ENCODE measurements at regions not wholly inside any gene's neighbourhood (a gene's known extent, or its start where the extent isn't known, plus 50 kb on each side); places are given as distances from the start of the nearest gene placed in this dataset.
"Not testable (repeated sequence)": the region's sequence is repeated elsewhere in the genome, so short reads cannot be mapped to it uniquely, and the experiment has no call there.

GRCh38 chrX:113539599-113540356 is 699.1 kb upstream of the AMOT start:
- DNase-seq (no peak), ATAC-seq (ENCODE audit: low read depth in 2 of 2) (no peak)
- Mint-ChIP-seq H3K27me3 (no peaks in the 10 kb centered on the region), H3K4me1 (no peaks in the 10 kb centered on the region), H3K36me3 (no peaks in the 10 kb centered on the region), H3K4me3 (no peak overlapping the region), H3K27ac (no peak overlapping the region), H3K9me3 (peaks cover 0 to 7% (median 0%) of the 10 kb centered on the region in 7 donors)

GRCh38 chrX:113529426-113530013 is 688.9 kb upstream of the AMOT start:
- no peaks in the 10 kb centered on the region for H3K27me3 Mint-ChIP-seq
- no peak overlapping the region for H3K4me3 Mint-ChIP-seq
- H3K4me1 Mint-ChIP-seq: no peaks in the 10 kb centered on the region
- peaks cover 0 to 3% (median 0%) of the 10 kb centered on the region in 7 donors for H3K9me3 Mint-ChIP-seq
- no peaks in the 10 kb centered on the region for H3K36me3 Mint-ChIP-seq
- DNase-seq (no peak), ATAC-seq (ENCODE audit: low read depth in 2 of 2) (peak; percentile 53 to 57)
- H3K27ac Mint-ChIP-seq: no peak overlapping the region

- Mint-ChIP-seq H3K36me3 (no peaks in the 10 kb centered on the region), H3K27me3 (no peaks in the 10 kb centered on the region), H3K4me1 (peaks cover 0 to 16% (median 0%) of the 10 kb centered on the region in 3 donors), H3K27ac (no peak overlapping the region), H3K4me3 (no peak overlapping the region), H3K9me3 (peaks cover 0 to 5% (median 0%) of the 10 kb centered on the region in 7 donors)
- DNase-seq (peak; percentile 9), ATAC-seq (ENCODE audit: low read depth in 2 of 2) (peak; percentile 89 to 95)
Measured at GRCh38 chrX:113522814-113523213, 682.2 kb upstream of the AMOT start.

- Mint-ChIP-seq H3K4me1 (no peaks in the 10 kb centered on the region), H3K9me3 (peaks cover 0 to 5% (median 0%) of the 10 kb centered on the region in 7 donors), H3K36me3 (no peaks in the 10 kb centered on the region), H3K27me3 (no peaks in the 10 kb centered on the region), H3K27ac (peak overlapping the region in 1 of 6 donors; percentile 46), H3K4me3 (no peak overlapping the region)
- DNase-seq (no peak), ATAC-seq (ENCODE audit: low read depth in 2 of 2) (no peak)
Measured at GRCh38 chrX:113514906-113515305, 674.3 kb upstream of the AMOT start.

GRCh38 chrX:113512700-113513395 is 672.2 kb upstream of the AMOT start:
- Mint-ChIP-seq H3K4me1 (no peaks in the 10 kb centered on the region), H3K4me3 (no peak overlapping the region), H3K27me3 (no peaks in the 10 kb centered on the region), H3K27ac (peak overlapping the region in 1 of 6 donors; percentile 61), H3K36me3 (no peaks in the 10 kb centered on the region), H3K9me3 (peaks cover 0 to 3% (median 0%) of the 10 kb centered on the region in 7 donors)
- no peak for ATAC-seq (ENCODE audit: low read depth in 2 of 2)
- DNase-seq: no peak

GRCh38 chrX:113510586-113510985 is 670.0 kb upstream of the AMOT start:
- H3K36me3 Mint-ChIP-seq: no peaks in the 10 kb centered on the region
- no peaks in the 10 kb centered on the region for H3K27me3 Mint-ChIP-seq
- H3K9me3 Mint-ChIP-seq: peaks cover 0 to 3% (median 0%) of the 10 kb centered on the region in 7 donors
- H3K4me3 Mint-ChIP-seq: no peak overlapping the region
- no peak overlapping the region for H3K27ac Mint-ChIP-seq
- ATAC-seq (ENCODE audit: low read depth in 2 of 2) (no peak), DNase-seq (no peak)
- no peaks in the 10 kb centered on the region for H3K4me1 Mint-ChIP-seq

- Mint-ChIP-seq H3K36me3 (peaks cover 0 to 5% of the 10 kb centered on the region in 2 donors), H3K4me3 (no peak overlapping the region), H3K9me3 (peaks cover 0 to 13% (median 0%) of the 10 kb centered on the region in 7 donors), H3K27ac (no peak overlapping the region), H3K4me1 (no peaks in the 10 kb centered on the region), H3K27me3 (no peaks in the 10 kb centered on the region)
- no peak for ATAC-seq (ENCODE audit: low read depth in 2 of 2)
- DNase-seq: no peak
Measured at GRCh38 chrX:113492895-113493294, 652.3 kb upstream of the AMOT start.

GRCh38 chrX:113473418-113473817 is 632.8 kb upstream of the AMOT start:
- Mint-ChIP-seq H3K27ac (peak overlapping the region in 1 of 6 donors; percentile 15), H3K4me3 (no peak overlapping the region), H3K9me3 (peaks cover 0 to 10% (median 3%) of the 10 kb centered on the region in 7 donors), H3K4me1 (no peaks in the 10 kb centered on the region), H3K36me3 (no peaks in the 10 kb centered on the region), H3K27me3 (no peaks in the 10 kb centered on the region)
- no peak for DNase-seq
- ATAC-seq (ENCODE audit: low read depth in 2 of 2): no peak

GRCh38 chrX:113473015-113473414 is 632.4 kb upstream of the AMOT start:
- Mint-ChIP-seq H3K9me3 (peaks cover 0 to 10% (median 3%) of the 10 kb centered on the region in 7 donors), H3K27ac (peak overlapping the region in 1 of 6 donors; percentile 15)
- H3K4me3 Mint-ChIP-seq; DNase-seq; H3K27me3 Mint-ChIP-seq; H3K4me1 Mint-ChIP-seq; H3K36me3 Mint-ChIP-seq; ATAC-seq (ENCODE audit: low read depth in 2 of 2): not testable (repeated sequence)

- H3K36me3 Mint-ChIP-seq: no peaks in the 10 kb centered on the region
- peaks cover 0 to 4% (median 0%) of the 10 kb centered on the region in 7 donors for H3K9me3 Mint-ChIP-seq
- H3K27me3 Mint-ChIP-seq: no peaks in the 10 kb centered on the region
- H3K4me3 Mint-ChIP-seq: no peak overlapping the region
- no peaks in the 10 kb centered on the region for H3K4me1 Mint-ChIP-seq
- H3K27ac Mint-ChIP-seq: no peak overlapping the region
- ATAC-seq (ENCODE audit: low read depth in 2 of 2) (no peak), DNase-seq (no peak)
Measured at GRCh38 chrX:113470166-113470565, 629.5 kb upstream of the AMOT start.

GRCh38 chrX:113457719-113458118 is 617.1 kb upstream of the AMOT start:
- H3K27me3 Mint-ChIP-seq: no peaks in the 10 kb centered on the region
- no peaks in the 10 kb centered on the region for H3K36me3 Mint-ChIP-seq
- no peak overlapping the region for H3K27ac Mint-ChIP-seq
- peaks cover 0 to 8% (median 2%) of the 10 kb centered on the region in 7 donors for H3K9me3 Mint-ChIP-seq
- ATAC-seq (ENCODE audit: low read depth in 2 of 2) (no peak), DNase-seq (no peak)
- H3K4me1 Mint-ChIP-seq: no peaks in the 10 kb centered on the region
- no peak overlapping the region for H3K4me3 Mint-ChIP-seq

- H3K4me1 Mint-ChIP-seq: no peaks in the 10 kb centered on the region
- ATAC-seq (ENCODE audit: low read depth in 2 of 2): no peak
- H3K4me3 Mint-ChIP-seq: no peak overlapping the region
- no peaks in the 10 kb centered on the region for H3K27me3 Mint-ChIP-seq
- H3K27ac Mint-ChIP-seq: no peak overlapping the region
- no peaks in the 10 kb centered on the region for H3K36me3 Mint-ChIP-seq
- H3K9me3 Mint-ChIP-seq: peaks cover 0 to 11% (median 1%) of the 10 kb centered on the region in 7 donors
- no peak for DNase-seq
Measured at GRCh38 chrX:113455582-113455981, 615.0 kb upstream of the AMOT start.

- Mint-ChIP-seq H3K4me1 (no peaks in the 10 kb centered on the region), H3K27ac (no peak overlapping the region), H3K4me3 (no peak overlapping the region), H3K27me3 (no peaks in the 10 kb centered on the region), H3K36me3 (no peaks in the 10 kb centered on the region), H3K9me3 (peaks cover 0 to 31% (median 3%) of the 10 kb centered on the region in 7 donors)
- no peak for ATAC-seq (ENCODE audit: low read depth in 2 of 2)
- DNase-seq: no peak
Measured at GRCh38 chrX:113429011-113429410, 588.4 kb upstream of the AMOT start.

GRCh38 chrX:113422323-113422722 is 581.7 kb upstream of the AMOT start:
- Mint-ChIP-seq H3K27ac (no peak overlapping the region), H3K4me1 (peaks cover 0 to 2% (median 0%) of the 10 kb centered on the region in 3 donors), H3K4me3 (no peak overlapping the region), H3K9me3 (peaks cover 0 to 16% (median 4%) of the 10 kb centered on the region in 7 donors), H3K27me3 (no peaks in the 10 kb centered on the region), H3K36me3 (no peaks in the 10 kb centered on the region)
- DNase-seq (no peak), ATAC-seq (ENCODE audit: low read depth in 2 of 2) (peak in 1 of 2 donors; percentile 25)
